ENCODE measurements at regions not wholly inside any gene's neighbourhood (a gene's known extent, or its start where the extent isn't known, plus 50 kb on each side); places are given as distances from the start of the nearest gene placed in this dataset.

GRCh38 chr10:114767101-114767985 lies 54.2 kb upstream of the FHIP2A start:
- TF ChIP-seq SIN3A (IDR thresholded peaks at IDR 0.05; ENCODE audit: borderline replicate concordance, insufficient read depth, low read depth, low read length) (no peak), CTCF (IDR thresholded peaks at IDR 0.05) (no peak)
